NB4 (cell line): ENCODE measurements at regions not wholly inside any gene's neighbourhood (a gene's known extent, or its start where the extent isn't known, plus 50 kb on each side); places are given as distances from the start of the nearest gene placed in this dataset.

ENCODE experiments used
- DNase-seq: peaks from one replicate; pipeline ENCODE4 v3.0.0; 2010; ENCODE audit warnings: low read depth
- H3K4me3 ChIP-seq: one replicate; pipeline ENCODE4 v1.5.1; 2011; ENCODE audit warnings: mild to moderate bottlenecking, low read depth, low read length, moderate library complexity
- CTCF ChIP-seq: IDR thresholded peaks from one replicate; pipeline ENCODE4 v1.5.1; 2012; ENCODE audit warnings: low read depth, low read length
- MAX ChIP-seq: IDR thresholded peaks from 2 replicates; pipeline ENCODE4 v1.6.1; 2011; ENCODE audit warnings: low read depth, low read length
- MYC ChIP-seq: IDR thresholded peaks from 2 replicates; pipeline ENCODE4 v1.6.1; 2011; ENCODE audit warnings: low read depth, low read length
- POLR2A ChIP-seq: IDR thresholded peaks from 2 replicates; pipeline ENCODE4 v1.6.1; 2011; ENCODE audit warnings: mild to moderate bottlenecking; ENCODE audit not compliant: insufficient read length; ENCODE audit errors: extremely low read depth

- DNase-seq: no peak
- TF ChIP-seq MYC: no peak
- no peak overlapping the region for H3K4me3 ChIP-seq
Observed at GRCh38 chr4:141501931-141502330, 134.5 kb upstream of the IL15 start.

- no peak for DNase-seq
- H3K4me3 ChIP-seq: no peak overlapping the region
- TF ChIP-seq POLR2A (no peak), MAX (no peak), CTCF (no peak), MYC (no peak)
Observed at GRCh38 chr4:141502755-141503154, 133.6 kb upstream of the IL15 start.

GRCh38 chr4:141503260-141503659 lies 133.1 kb upstream of the IL15 start:
- TF ChIP-seq MAX (no peak), MYC (no peak), POLR2A (no peak), CTCF (no peak)
- no peak for DNase-seq
- no peak overlapping the region for H3K4me3 ChIP-seq

- no peak overlapping the region for H3K4me3 ChIP-seq
- DNase-seq: no peak
- TF ChIP-seq MAX (no peak), MYC (no peak)
Observed at GRCh38 chr4:141511055-141511454, 125.3 kb upstream of the IL15 start.

GRCh38 chr4:141513866-141514265 lies 122.5 kb upstream of the IL15 start:
- no peak overlapping the region for H3K4me3 ChIP-seq
- DNase-seq: no peak
- TF ChIP-seq MAX: no peak
- TF ChIP-seq MYC: no peak
- TF ChIP-seq POLR2A: no peak
- TF ChIP-seq CTCF: no peak

GRCh38 chr4:141518222-141518621 lies 118.2 kb upstream of the IL15 start:
- H3K4me3 ChIP-seq: no peak overlapping the region
- DNase-seq: no peak
- TF ChIP-seq MAX (no peak), CTCF (no peak), POLR2A (no peak), MYC (no peak)

GRCh38 chr4:141524116-141524515 lies 112.3 kb upstream of the IL15 start:
- no peak for DNase-seq
- TF ChIP-seq MYC: no peak
- H3K4me3 ChIP-seq: no peak overlapping the region

GRCh38 chr4:141524841-141525240 lies 111.5 kb upstream of the IL15 start:
- DNase-seq: no peak
- H3K4me3 ChIP-seq: no peak overlapping the region
- no peak for TF ChIP-seq MYC
- no peak for TF ChIP-seq POLR2A
- TF ChIP-seq CTCF: no peak
- no peak for TF ChIP-seq MAX
